Gastroesophageal sphincter (tissue), 2 donors: ENCODE measurements at regions not wholly inside any gene's neighbourhood (a gene's known extent, or its start where the extent isn't known, plus 50 kb on each side); places are given as distances from the start of the nearest gene placed in this dataset.

Source experiments
- POLR2A ChIP-seq, 2 donors: fragments of 450-650 bp; IDR thresholded peaks; one replicate each; pipeline ENCODE4 v1.6.1; 2017; ENCODE audit warnings: antibody characterized with exemption in 2 of 2, mild to moderate bottlenecking in 2 of 2, moderate library complexity in 1 of 2
- POLR2AphosphoS5 ChIP-seq: sonication (generic); formaldehyde crosslinking; IDR thresholded peaks from one replicate; pipeline ENCODE4 v1.6.1; 2017; ENCODE audit warnings: antibody characterized with exemption

GRCh38 chr12:124370851-124371250 is 76.0 kb downstream of the RFLNA start:
- no peak for TF ChIP-seq POLR2A (IDR thresholded peaks at IDR 0.05)
- TF ChIP-seq POLR2AphosphoS5, result no peak
